ENCODE measurements at regions not wholly inside any gene's neighbourhood (a gene's known extent, or its start where the extent isn't known, plus 50 kb on each side); places are given as distances from the start of the nearest gene placed in this dataset.
A peak's percentile ranks its signal among the peaks of the same experiment; 100 is the strongest.

DNA sequence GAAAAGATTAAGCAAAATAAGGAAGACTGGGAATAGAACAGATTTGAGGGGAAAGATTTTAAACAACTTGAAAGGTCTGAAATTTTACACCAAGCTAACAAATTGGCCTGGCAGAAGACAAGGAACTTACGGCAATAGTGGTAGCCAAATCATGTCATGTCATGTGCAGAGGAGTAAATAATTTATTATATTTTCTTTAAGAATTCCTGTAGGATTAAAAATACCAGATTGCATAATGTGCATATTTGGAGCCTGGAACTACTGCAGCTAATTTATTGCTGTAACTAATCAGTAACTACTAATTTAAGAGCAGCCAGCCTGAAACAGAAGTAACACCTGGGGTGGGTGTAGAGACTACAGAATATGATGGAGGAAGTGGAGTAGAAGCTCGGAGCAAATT lies 334.3 kb downstream of the TGFB2 start:
- no peak for DNase-seq (ENCODE audit: low spot score)

DNA sequence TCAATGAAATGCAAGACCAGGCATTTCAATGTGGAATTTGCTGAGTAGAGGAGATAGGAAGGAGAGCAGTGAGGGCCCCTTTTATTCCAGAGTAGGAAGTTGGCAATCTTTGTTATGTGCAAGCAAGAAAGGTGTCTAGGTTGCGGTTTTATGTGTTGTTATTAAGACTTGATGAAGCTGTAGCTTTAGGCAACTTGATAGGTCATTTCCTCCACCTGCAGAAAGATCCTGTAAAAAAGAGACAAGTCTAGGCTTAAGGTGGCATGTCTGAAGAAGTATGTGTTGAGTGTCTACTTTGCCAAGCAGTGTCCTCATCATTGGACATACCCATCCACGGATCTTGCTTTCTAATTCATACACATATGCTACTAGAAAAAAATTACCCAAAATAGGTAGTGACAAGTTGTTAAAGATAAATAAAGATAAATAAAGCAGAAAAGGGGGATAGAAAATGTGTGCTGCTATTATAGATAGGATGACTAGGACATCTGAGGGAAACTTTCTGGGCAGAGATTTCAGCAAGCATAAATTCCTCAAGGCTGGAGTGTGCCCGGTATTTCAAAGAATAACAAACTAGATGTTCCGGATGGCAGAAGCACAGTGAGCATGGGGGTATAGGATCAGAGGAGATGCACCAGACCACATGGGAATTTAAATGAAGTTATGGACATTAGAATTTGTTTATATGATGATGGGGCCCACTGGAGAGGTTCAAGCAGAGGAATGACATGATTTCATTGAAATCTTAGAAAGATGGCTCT lies 335.0 kb downstream of the TGFB2 start:
- DNase-seq (ENCODE audit: low spot score) = no peak

DNA sequence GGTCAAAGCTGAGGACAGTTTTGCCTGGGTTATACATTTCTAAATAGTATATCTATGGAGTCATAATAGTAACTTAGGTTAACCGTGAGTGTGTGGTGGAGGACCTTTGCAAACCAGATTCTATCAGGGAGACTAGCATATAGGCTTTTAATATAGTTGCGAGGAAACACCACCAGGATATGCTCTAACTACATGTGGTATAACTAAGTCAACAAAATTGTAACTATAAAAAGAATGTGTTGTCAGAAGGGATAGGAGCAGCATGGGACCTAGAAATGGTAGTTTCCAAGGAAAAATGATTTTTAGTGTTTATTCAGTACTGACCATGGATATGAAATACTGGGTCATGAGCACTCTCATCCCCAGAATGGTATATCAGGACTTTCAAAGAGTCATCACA lies 338.1 kb downstream of the TGFB2 start:
- peak; percentile 16 for DNase-seq (ENCODE audit: low spot score)

DNA sequence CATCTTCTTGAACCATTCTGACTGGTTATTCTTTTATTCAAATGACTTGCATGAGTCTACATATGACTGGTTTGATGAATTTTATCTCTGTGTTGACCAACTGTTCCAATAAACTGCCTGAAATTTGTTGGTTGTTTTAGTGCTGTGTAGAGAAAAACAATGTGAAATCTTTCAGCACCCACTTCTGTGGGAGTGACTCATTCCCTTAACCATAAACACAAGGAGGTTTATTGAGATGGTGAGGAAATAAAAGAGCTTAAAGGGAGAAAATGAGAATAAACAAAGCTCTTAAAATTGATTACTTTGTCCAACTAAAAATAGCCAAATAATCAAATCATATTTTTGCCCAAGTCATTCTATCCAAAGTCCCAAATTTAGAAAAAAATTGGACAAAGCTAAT lies 341.1 kb downstream of the TGFB2 start:
- DNase-seq (ENCODE audit: low spot score) = peak; percentile 73

DNA sequence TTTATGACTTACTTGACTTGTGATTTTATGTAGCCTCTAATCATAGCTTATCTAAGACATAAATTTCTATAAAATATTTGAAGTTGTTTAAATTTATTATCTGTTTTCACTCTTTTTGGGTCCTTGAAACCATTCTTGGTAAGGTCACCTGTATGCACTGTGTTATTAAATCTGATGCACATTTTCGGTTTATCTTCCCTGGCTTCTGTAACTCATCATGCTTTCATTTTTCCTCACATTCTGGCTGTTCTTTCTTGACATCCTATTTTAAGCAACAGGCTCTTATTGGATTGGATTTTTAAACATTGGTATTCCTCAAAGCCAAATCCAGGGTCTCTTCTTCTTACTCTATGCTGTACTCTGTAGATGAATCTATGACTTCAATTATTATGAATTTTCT lies 341.6 kb downstream of the TGFB2 start:
- no peak for DNase-seq (ENCODE audit: low spot score)

DNA sequence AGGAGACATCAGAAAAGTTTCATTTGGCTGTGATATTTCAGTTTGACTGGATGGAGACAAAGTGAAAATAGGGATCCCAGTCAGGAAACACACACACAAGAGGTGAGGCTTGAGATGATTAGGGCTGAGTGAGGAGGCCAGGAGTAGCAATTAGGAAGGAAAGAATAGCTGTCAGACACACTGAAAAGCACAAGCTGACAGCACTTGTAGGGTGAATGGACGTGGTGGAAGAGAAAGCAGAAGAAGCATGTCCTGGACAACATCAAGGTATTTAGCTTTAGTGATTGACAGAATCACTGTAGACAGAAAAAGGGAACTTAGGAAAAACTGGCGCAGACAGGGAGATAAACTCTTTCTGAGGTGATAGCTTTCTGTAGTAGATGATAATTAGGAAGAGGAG lies 347.7 kb downstream of the TGFB2 start:
- DNase-seq (ENCODE audit: low spot score) = no peak

DNA sequence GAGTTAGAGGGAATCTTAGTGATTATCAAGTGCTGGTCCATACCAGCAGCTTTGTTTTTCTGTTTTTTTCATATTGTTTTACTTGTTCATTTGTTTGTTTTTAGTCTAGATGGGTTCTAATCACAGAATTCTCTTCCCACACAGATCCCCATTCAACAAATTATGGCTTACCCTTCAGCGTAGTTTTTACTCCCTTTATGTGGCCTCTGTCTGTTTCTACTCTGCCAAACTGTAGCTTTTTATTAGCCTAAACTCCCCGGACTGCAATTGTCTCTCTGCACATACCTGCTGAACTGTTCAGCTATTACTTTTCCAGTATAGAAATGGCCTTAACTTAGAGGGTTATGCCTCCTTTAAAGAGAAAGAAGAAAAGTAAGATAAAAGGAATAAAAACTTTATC lies 348.5 kb downstream of the TGFB2 start:
- no peak for DNase-seq (ENCODE audit: low spot score)

DNA sequence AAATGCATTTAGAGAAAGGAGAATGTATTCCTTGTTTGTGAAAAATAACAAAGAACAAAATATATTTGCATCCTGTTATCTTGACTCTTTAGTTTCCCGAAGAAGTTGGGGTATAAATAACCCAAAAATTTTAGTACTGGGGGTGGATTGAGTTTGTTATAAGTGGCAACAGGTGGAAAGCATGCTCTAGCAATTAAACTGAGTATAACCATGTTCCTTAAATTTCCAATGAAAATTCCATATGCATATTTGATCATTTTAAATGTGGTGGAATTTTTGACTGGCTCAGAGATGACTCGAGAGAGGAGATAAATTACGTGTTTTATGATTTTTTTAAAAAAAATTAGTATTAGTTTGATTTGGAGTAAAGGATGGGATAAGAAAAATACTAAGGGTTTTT lies 348.9 kb downstream of the TGFB2 start:
- DNase-seq (ENCODE audit: low spot score) = no peak

DNA sequence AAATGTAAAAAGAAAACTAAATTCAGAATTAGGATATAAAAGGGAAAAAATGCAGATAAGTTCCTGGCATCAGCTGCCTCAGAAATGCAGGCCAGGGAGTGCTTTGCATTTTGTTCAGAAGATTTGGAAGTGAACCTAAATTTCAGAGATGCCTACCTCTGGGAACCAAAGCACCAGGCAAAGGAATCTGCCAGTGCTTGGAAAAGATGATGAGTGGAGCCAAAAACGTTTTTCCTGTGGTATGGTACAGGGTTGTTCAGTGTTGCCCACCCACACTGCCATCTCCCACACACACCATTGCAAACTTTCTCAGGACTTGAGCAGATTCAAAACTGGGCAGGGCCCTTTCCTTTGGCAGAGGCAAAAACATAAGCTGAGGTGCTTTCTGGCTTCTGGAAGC lies 349.5 kb downstream of the TGFB2 start:
- no peak for DNase-seq (ENCODE audit: low spot score)

DNA sequence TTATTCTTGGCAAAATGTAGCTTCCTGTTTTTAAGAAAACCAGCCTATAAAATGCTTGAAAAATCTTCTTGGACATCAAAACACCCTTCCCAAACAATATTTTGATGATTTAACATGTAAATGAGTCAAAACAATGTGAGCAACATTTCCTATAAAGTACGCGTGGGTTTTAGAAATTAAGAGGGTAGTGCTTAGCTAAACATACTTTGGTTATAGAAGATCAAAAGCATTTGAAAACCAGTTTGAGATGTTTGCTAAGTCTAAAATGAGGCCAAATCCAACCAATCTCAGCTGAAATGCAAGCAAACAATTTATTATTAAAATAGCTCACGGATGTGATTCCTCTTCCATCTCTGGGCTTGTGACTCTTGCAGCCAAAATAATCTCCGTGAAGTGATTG lies 350.4 kb downstream of the TGFB2 start:
- DNase-seq (ENCODE audit: low spot score) = no peak

DNA sequence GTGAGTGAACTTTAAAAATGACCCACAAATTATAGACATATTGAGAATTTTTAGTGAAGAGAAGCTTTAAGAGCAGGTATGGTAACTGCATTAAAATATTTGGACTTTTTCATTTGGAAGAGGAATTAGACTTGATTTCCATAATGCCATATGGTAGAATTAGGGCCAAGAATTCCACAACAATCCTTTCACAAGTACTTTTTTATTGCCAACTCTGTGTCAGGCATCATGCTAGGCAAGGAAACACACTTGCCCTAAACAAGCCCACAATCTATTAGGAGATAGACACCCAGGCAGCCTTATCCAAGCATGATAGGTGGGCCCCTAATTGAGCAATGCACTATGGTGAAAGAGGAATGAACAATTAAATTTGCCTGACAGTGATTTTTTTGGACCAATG lies 353.0 kb downstream of the TGFB2 start:
- DNase-seq (ENCODE audit: low spot score) = no peak

DNA sequence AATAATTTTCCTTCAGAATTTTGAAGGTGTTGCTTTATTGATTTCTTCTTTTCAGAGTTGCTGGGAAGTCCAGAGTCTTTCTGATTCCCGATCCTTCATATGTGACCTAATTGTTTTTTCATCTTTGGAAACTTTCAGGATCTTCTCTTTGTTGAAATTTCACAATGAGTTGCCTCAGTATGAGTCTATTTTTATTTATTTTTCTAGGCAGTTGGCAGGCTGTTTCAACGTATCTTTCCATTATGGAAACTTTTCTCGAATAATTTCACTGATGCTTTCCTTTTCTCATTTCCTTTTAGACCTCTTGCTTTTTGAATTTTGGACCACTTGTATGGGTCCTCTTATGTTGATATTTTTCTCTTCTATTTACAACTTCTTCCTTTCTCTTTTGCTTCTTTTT lies 354.3 kb downstream of the TGFB2 start:
- DNase-seq (ENCODE audit: low spot score) = no peak

DNA sequence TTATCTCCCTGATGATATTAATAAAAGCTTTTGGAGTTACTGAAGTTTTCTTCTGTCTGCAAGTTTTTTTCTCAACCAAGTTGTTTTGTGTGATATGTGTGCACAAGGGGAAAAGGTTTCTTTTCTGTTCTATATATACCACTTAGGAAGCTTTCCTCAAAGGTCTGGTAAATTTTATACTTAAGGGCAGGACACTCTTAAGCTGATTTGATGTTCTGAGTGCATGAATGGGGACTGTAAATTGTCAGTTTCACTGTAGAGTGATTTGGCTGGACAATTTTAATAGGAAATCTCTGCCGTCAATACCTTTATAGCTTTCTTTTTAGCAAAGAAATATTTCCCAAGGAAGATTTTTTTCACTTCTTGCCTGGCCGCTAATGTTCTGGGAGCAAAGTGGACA lies 354.7 kb downstream of the TGFB2 start:
- DNase-seq (ENCODE audit: low spot score) = no peak

DNA sequence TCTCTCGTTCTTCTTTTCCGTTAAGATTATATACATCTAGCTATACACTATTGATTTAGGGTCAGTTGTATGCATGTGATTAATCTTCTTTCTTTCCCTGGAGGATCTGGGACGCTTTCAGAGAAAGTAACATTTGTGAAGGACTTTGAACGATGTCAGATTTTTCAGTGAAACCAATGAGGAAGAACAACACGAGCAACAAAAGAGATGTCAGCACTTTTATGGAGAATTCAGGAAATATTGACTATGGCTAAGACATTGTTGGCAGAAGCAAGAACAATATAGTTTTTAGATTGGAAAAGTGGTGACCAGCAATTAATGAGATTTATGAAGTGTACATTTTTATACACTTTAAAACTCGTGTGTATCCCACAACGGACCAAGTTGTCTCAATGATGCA lies 355.5 kb downstream of the TGFB2 start:
- DNase-seq (ENCODE audit: low spot score) = no peak

DNA sequence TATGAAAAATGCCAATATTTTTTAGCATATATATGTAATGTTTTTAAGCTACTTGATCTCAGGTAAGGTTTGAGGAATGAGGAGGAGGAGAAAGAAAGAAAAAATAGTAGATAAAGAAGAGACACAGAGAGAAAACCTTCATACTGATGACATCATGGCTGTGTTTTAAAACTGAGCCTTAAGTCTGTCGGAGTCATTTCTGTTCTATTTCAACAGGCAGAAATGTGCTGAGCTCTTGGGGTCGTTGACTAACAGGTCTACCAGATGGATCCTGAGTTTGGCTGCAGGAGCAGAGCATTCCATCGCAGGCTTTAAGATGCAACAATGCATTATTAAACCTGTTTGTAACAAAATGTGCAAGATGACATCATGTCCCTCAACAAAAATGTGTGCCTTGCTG lies 356.0 kb downstream of the TGFB2 start:
- DNase-seq (ENCODE audit: low spot score) = no peak

DNA sequence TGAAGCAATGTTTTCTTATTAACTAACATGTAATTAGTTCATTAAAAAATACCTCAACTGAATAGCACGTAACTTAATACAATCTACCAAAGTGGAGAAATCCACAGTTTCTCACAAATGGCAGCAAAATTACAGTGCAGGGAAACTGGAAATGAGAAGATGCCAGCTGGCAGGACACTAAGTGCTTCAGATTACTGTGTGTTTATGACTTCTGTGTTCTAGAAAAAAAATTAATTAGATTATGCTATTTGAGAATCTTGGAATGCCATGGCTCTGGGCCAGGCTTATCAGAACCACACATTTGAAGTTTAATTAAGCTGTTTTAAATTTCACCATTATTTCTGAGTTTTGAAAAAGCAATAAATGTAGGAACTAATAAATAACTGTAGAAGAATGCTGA lies 357.6 kb downstream of the TGFB2 start:
- DNase-seq (ENCODE audit: low spot score) = no peak

DNA sequence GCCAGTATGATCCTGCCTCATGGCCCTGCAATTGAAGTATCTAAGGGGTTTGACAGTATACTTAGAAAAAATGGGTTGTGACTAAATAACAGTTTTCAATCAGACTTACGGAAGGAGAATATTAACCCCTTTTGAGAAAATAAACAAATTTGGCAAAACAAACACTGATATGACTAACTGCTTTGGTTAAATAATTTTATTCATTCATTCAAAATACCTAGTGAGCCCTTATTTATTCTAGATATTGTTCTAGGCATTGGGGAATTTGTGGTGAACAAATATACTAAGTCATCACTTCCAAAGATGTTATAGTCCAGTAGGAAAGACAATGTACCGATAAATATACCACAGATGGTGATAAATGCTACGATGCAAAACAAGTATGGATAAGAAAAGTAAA lies 358.7 kb downstream of the TGFB2 start:
- no peak for DNase-seq (ENCODE audit: low spot score)

DNA sequence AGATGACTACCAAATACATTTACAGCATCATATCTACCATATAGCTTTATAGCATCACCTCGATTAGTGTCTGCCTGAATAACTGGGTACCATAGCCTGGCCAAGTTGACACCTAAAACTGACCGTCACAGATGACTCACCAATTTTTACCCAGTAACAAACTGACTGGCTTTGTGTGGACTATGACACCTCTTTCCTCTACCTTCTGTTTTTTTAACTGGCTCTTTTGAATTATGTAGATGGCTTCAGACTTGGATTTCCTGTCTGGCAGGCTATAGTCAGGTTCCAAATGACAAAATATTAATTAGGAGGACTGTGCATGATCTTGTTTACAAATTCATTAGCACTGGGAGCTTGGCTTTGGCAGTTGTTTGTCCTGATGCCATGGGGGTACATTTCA lies 360.3 kb downstream of the TGFB2 start:
- no peak for DNase-seq (ENCODE audit: low spot score)

DNA sequence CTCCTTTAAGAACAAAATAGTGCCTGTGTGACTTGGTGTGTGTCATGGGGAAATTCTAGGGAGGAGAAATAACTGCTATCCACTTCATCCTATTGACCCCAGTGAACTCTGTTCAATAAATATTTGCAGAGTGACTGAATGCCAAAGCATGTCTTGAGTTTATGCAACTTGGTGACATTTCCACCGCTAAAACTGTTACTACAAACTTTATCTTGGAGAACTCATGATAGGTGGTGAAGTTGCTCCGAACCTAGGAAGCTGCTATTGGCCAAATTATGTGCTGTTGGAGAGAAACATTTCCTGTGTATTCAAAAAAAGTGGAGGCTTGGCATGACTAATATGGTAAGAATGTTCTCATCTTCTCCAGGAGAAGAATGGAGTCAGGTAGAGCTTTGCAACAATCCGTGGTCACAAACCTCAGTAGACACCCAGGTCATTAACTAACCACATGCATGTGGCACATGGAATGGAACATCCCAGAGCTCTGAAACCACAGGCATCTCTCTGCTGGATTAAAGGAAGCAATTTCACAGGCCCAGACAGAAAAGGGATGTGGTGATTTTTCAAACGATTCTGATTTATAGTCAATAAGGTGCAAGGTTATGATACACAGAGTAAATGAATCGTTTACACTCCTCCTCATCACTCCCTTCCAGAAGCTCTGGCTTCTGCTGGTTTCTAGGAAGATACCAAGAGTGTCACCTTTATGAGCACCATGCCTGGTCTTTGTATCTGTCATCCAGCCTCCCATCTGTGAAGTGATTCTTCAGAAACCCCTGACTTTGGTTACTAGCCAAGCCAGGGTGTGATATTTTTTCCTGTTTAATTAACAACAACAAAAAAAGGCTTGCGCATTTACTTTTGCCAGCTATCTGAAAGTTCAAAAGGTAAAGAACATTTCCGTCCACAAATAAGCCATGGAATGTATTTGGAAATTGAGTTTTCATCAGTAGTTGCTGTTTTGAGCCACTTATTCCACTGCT lies 361.1 kb downstream of the TGFB2 start:
- DNase-seq (ENCODE audit: low spot score) = peak; percentile 98

DNA sequence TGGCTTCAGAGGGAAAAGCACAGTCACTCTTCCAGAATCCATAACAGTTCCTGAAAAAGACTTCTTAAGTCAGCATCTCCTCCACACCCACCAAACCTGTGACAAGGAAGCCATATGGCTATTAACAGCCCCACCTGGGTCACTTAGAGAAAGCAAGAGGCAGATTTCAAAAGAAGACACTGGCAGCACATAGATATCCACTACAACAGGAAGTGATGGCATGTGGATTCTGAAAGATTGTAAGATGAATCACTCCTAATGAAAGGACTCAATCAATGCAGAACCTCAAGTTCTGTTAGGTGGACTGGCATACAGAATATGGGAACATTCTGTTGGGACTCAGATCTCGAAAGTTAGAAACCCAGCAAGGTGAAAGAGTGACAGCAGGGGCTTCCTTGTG lies 365.9 kb downstream of the TGFB2 start:
- no peak for DNase-seq (ENCODE audit: low spot score)

DNA sequence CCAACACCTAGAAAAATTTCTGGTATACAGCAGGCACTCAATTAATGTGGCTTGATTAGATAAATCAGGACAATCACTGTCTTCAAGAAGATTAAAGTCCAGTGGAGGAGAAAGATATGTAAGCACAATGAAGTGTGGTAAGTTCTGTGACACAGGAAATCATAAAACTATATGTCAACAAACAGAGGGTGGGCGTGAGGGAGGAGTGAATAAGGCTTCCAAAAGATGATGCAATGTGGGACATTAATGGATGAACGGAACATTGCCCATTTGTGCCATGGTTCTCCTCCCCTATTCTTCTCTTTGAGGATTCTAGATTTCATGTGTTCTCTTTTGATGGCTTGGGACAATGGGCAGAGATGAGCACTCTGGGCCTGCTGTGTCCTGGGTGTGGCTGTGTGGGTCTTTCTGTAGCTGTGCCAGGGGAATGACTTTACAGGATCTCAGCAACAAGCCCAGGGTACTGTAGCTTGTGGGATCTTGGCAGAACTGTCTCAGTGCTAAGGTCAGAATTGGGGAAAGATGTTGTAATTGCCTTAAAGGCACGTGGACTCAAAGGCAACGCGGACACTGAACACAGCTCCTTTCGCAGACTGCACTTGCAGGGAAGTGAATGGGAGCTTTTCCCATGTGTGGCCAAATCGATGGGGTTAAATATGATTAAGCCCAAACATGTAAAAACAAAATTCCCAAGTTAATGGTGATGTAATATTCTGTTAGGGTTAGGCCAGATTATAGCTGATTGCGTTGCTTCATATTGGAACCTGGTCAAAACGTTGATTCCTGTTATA lies 366.9 kb downstream of the TGFB2 start:
- peak; percentile 73 for DNase-seq (ENCODE audit: low spot score)

DNA sequence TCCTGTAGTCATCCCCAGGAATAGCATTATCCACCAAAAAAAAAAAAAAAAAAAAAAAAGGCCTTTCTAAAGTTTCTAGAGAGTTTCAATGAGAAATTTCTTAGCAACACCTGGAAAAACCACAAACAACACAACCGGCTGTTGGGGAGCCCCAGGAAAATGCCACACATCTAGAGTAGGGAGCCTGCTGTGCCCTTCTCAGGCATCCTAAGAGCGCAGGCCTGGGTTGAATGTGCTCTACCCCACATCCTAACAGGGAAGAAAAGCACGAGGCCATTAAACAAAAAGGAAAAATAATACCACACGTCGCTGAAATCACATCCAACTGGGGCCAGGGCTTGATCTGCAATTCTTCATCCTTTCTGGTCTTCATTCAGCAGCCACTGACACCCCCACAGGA lies 367.5 kb downstream of the TGFB2 start:
- no peak for DNase-seq (ENCODE audit: low spot score)

All from H4 (cell line).